ENCODE measurements at regions not wholly inside any gene's neighbourhood (a gene's known extent, or its start where the extent isn't known, plus 50 kb on each side); places are given as distances from the start of the nearest gene placed in this dataset.
"Not testable (repeated sequence)": the region's sequence is repeated elsewhere in the genome, so short reads cannot be mapped to it uniquely, and the experiment has no call there.

- not testable (repeated sequence) for H3K9me3 ChIP-seq (ENCODE audit: control insufficient read depth in 1 of 2, low read length in 2 of 2); H3K27ac ChIP-seq (ENCODE audit: low read length)
These were observed 266.3 kb upstream of the TPK1 start for GRCh38 chr7:145102199-145102598.

DNA sequence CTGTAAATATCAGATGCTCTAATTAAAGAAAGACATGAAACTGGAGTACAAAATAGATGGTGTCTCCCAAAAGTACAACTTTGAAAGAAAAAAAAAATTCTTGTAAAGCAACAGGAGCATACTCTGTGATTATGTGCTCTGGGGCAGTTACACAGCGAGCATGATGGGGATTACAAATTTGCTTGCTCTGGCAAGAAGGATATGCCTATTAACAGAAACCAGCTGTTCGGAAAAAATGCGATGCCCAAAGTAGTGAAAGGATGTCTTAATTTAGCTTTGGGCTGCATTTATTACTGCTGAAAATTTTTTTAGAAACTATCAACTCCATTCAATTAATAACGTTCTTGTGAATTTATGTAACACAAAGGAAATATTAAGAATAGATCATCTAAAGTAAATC is 256.9 kb upstream of the TPK1 start:
- Histone ChIP-seq H3K4me3 (ENCODE audit: low read depth in 1 of 2, low read length in 2 of 2) (no peak overlapping the region), H3K9me3 (ENCODE audit: control insufficient read depth in 1 of 2, low read length in 2 of 2) (no peaks in the 10 kb centered on the region), H3K27me3 (ENCODE audit: low read depth, low read length) (no peaks in the 10 kb centered on the region), H3K27ac (ENCODE audit: low read length) (no peak overlapping the region), H3K36me3 (ENCODE audit: control insufficient read depth in 1 of 2, insufficient read depth in 2 of 2, low read length in 2 of 2) (no peaks in the 10 kb centered on the region), H3K4me1 (ENCODE audit: control insufficient read depth in 1 of 2, insufficient read depth in 2 of 2, low read length in 2 of 2) (no peaks in the 10 kb centered on the region)

More at GRCh38 chr7:145102199-145102598, 266.3 kb upstream of the TPK1 start:
- H3K4me3 ChIP-seq (ENCODE audit: low read depth in 1 of 2, low read length in 2 of 2); H3K36me3 ChIP-seq (ENCODE audit: control insufficient read depth in 1 of 2, insufficient read depth in 2 of 2, low read length in 2 of 2); H3K27me3 ChIP-seq (ENCODE audit: low read depth, low read length); H3K4me1 ChIP-seq (ENCODE audit: control insufficient read depth in 1 of 2, insufficient read depth in 2 of 2, low read length in 2 of 2): not testable (repeated sequence)

DNA sequence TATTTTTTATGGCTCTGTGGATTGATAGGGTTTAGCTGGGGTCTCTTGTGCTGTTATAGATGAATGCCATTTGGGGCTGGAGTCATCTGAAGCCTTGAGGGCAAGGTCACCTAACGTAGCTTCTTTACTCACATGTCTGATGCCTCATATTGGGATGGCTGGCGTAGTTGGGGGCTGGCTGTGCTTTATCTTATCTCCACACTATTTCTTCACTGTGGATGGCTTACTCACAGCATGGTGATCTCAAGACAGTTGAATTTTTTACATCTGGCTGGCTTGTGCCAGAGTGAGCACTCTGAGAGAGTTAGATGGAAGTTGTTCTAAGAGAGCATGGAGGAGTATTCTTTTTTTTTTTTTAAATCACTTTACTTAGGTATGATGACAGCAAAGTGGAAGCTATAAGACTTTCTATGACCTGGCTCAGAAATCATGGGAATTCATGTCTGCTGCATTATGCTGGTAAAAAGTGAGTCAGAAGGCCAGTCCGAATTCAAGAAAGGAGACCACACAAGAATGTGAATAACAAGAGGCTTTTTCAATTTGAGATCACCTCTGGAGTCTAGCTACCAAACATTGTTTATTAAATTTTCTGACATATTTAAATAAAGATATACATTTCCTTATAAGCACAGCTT is 252.4 kb upstream of the TPK1 start:
- no peaks in the 10 kb centered on the region for H3K36me3 ChIP-seq (ENCODE audit: control insufficient read depth in 1 of 2, insufficient read depth in 2 of 2, low read length in 2 of 2)
- no peaks in the 10 kb centered on the region for H3K27me3 ChIP-seq (ENCODE audit: low read depth, low read length)
- H3K27ac ChIP-seq (ENCODE audit: low read length) = no peak overlapping the region
- H3K9me3 ChIP-seq (ENCODE audit: control insufficient read depth in 1 of 2, low read length in 2 of 2) = no peaks in the 10 kb centered on the region
- no peak overlapping the region for H3K4me3 ChIP-seq (ENCODE audit: low read depth in 1 of 2, low read length in 2 of 2)
- no peaks in the 10 kb centered on the region for H3K4me1 ChIP-seq (ENCODE audit: control insufficient read depth in 1 of 2, insufficient read depth in 2 of 2, low read length in 2 of 2)

GRCh38 chr7:145082366-145083161 is 246.7 kb upstream of the TPK1 start:
- Histone ChIP-seq H3K4me3 (ENCODE audit: low read depth in 1 of 2, low read length in 2 of 2) (no peak overlapping the region), H3K27ac (ENCODE audit: low read length) (no peak overlapping the region), H3K27me3 (ENCODE audit: low read depth, low read length) (no peaks in the 10 kb centered on the region), H3K4me1 (ENCODE audit: control insufficient read depth in 1 of 2, insufficient read depth in 2 of 2, low read length in 2 of 2) (no peaks in the 10 kb centered on the region), H3K36me3 (ENCODE audit: control insufficient read depth in 1 of 2, insufficient read depth in 2 of 2, low read length in 2 of 2) (no peaks in the 10 kb centered on the region), H3K9me3 (ENCODE audit: control insufficient read depth in 1 of 2, low read length in 2 of 2) (no peaks in the 10 kb centered on the region)

DNA sequence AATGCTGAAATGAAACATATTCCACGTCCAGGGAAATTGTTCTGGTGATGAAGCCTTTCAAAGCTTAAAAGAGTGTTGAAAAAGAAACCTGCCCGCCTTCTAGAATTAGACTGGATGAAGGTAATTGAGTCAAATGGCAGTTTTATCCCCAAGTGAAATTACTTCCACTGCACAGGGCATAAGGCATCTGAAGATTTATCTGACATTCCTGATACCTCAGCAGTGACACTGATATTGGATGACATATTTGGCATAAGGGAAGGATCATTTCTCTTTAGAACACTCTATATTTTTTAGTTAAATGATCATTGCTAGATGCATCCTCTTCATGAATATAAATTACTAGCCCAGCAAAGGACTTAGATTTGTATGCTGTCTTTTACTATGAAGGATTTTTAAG is 229.6 kb upstream of the TPK1 start:
- Histone ChIP-seq H3K9me3 (ENCODE audit: control insufficient read depth in 1 of 2, low read length in 2 of 2) (no peaks in the 10 kb centered on the region), H3K4me3 (ENCODE audit: low read depth in 1 of 2, low read length in 2 of 2) (no peak overlapping the region), H3K27me3 (ENCODE audit: low read depth, low read length) (no peaks in the 10 kb centered on the region), H3K4me1 (ENCODE audit: control insufficient read depth in 1 of 2, insufficient read depth in 2 of 2, low read length in 2 of 2) (no peaks in the 10 kb centered on the region), H3K36me3 (ENCODE audit: control insufficient read depth in 1 of 2, insufficient read depth in 2 of 2, low read length in 2 of 2) (no peaks in the 10 kb centered on the region), H3K27ac (ENCODE audit: low read length) (no peak overlapping the region)

GRCh38 chr7:145064114-145064513 is 228.3 kb upstream of the TPK1 start:
- Histone ChIP-seq H3K27me3 (ENCODE audit: low read depth, low read length) (no peaks in the 10 kb centered on the region), H3K4me1 (ENCODE audit: control insufficient read depth in 1 of 2, insufficient read depth in 2 of 2, low read length in 2 of 2) (no peaks in the 10 kb centered on the region), H3K36me3 (ENCODE audit: control insufficient read depth in 1 of 2, insufficient read depth in 2 of 2, low read length in 2 of 2) (no peaks in the 10 kb centered on the region), H3K9me3 (ENCODE audit: control insufficient read depth in 1 of 2, low read length in 2 of 2) (no peaks in the 10 kb centered on the region), H3K4me3 (ENCODE audit: low read depth in 1 of 2, low read length in 2 of 2) (no peak overlapping the region), H3K27ac (ENCODE audit: low read length) (no peak overlapping the region)

DNA sequence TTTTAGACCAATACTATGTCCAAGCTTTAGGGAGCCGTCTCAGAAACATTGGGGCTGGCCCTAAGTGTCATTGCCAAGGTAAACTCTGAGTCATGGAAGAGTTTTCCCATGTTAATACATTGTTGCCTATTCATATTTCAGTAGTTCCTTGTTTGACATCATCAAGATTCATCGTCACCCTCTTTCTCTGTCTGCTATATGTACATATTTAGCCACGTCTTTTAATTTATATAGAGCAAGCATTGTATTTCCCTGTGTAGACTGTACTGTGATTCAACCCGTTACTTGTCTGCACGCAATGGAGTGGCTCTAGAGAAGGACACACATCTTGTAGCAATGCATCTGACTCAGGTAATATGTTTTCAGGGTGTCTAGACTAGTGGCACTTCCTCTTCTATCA is 217.9 kb upstream of the TPK1 start:
- H3K27me3 ChIP-seq (ENCODE audit: low read depth, low read length) = no peaks in the 10 kb centered on the region
- no peaks in the 10 kb centered on the region for H3K4me1 ChIP-seq (ENCODE audit: control insufficient read depth in 1 of 2, insufficient read depth in 2 of 2, low read length in 2 of 2)
- no peak overlapping the region for H3K4me3 ChIP-seq (ENCODE audit: low read depth in 1 of 2, low read length in 2 of 2)
- H3K27ac ChIP-seq (ENCODE audit: low read length) = no peak overlapping the region
- H3K36me3 ChIP-seq (ENCODE audit: control insufficient read depth in 1 of 2, insufficient read depth in 2 of 2, low read length in 2 of 2) = no peaks in the 10 kb centered on the region
- no peaks in the 10 kb centered on the region for H3K9me3 ChIP-seq (ENCODE audit: control insufficient read depth in 1 of 2, low read length in 2 of 2)

GRCh38 chr7:145050415-145050814 is 214.6 kb upstream of the TPK1 start:
- Histone ChIP-seq H3K4me1 (ENCODE audit: control insufficient read depth in 1 of 2, insufficient read depth in 2 of 2, low read length in 2 of 2) (no peaks in the 10 kb centered on the region), H3K4me3 (ENCODE audit: low read depth in 1 of 2, low read length in 2 of 2) (no peak overlapping the region), H3K27ac (ENCODE audit: low read length) (no peak overlapping the region), H3K27me3 (ENCODE audit: low read depth, low read length) (no peaks in the 10 kb centered on the region), H3K9me3 (ENCODE audit: control insufficient read depth in 1 of 2, low read length in 2 of 2) (no peaks in the 10 kb centered on the region), H3K36me3 (ENCODE audit: control insufficient read depth in 1 of 2, insufficient read depth in 2 of 2, low read length in 2 of 2) (no peaks in the 10 kb centered on the region)

DNA sequence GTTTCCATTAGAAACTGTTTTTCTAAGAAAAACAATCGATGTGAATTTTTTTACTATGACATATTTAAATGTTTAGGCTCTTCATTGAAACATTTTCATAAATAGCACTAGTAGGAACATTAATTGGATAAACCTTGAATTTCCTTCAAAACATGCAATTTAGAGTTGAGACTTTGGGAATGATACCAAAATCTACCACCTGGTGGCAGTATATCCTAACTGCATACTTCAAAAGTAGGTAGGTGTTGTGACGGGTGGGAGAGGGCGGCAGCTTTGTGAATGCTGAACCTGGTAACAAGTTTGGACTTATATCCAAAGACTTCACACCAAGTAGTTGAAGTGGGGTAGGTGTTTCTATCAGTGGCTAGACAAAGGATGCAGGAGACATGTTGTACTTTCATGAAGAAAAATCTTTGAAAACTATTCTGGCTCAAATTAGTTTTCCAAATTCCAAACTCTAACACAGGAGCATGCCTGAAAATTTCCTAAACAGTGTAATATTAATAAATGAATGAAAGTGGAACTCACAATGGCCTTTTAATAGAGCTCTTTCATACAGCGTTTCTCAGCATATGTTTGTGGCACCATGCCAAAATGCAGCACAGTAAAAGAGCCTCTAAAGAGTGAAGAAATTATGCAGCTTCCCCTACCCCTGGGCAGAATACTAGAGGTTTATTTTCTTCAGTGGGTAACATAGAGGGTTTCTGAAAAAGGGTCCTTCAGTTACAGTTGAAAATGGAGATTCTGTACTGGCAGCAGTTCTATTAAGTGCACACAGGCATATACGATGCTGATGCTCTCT is 201.0 kb upstream of the TPK1 start:
- no peak overlapping the region for H3K27ac ChIP-seq (ENCODE audit: low read length)

DNA sequence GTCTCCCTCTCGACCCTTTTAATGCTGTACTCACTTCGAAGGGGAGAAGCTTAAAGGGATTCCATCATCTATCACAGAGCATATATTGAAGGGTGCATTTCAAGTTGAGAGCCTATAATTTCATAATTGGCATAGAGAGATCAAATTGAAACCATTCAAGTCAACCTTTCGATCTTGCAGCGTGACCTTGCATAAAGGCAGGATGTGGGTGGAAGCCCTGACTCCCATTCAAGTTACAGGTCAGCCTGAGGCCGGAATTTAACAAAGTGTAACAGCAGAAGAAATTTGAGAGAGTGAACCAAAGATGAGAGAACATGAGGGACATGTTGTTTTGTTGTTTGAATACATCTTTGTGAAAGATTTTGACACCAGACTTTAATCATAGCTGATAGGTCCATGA is 195.3 kb upstream of the TPK1 start:
- no peaks in the 10 kb centered on the region for H3K9me3 ChIP-seq (ENCODE audit: control insufficient read depth in 1 of 2, low read length in 2 of 2)
- H3K4me1 ChIP-seq (ENCODE audit: control insufficient read depth in 1 of 2, insufficient read depth in 2 of 2, low read length in 2 of 2) = no peaks in the 10 kb centered on the region
- H3K36me3 ChIP-seq (ENCODE audit: control insufficient read depth in 1 of 2, insufficient read depth in 2 of 2, low read length in 2 of 2) = no peaks in the 10 kb centered on the region
- no peak overlapping the region for H3K27ac ChIP-seq (ENCODE audit: low read length)
- H3K27me3 ChIP-seq (ENCODE audit: low read depth, low read length) = no peaks in the 10 kb centered on the region
- no peak overlapping the region for H3K4me3 ChIP-seq (ENCODE audit: low read depth in 1 of 2, low read length in 2 of 2)

More for the DNA sequence above, 201.0 kb upstream of the TPK1 start:
- Histone ChIP-seq H3K36me3 (ENCODE audit: control insufficient read depth in 1 of 2, insufficient read depth in 2 of 2, low read length in 2 of 2) (no peaks in the 10 kb centered on the region), H3K27me3 (ENCODE audit: low read depth, low read length) (no peaks in the 10 kb centered on the region), H3K4me3 (ENCODE audit: low read depth in 1 of 2, low read length in 2 of 2) (no peak overlapping the region), H3K9me3 (ENCODE audit: control insufficient read depth in 1 of 2, low read length in 2 of 2) (no peaks in the 10 kb centered on the region), H3K4me1 (ENCODE audit: control insufficient read depth in 1 of 2, insufficient read depth in 2 of 2, low read length in 2 of 2) (peaks cover 0 to 5% of the 10 kb centered on the region in 2 donors)

DNA sequence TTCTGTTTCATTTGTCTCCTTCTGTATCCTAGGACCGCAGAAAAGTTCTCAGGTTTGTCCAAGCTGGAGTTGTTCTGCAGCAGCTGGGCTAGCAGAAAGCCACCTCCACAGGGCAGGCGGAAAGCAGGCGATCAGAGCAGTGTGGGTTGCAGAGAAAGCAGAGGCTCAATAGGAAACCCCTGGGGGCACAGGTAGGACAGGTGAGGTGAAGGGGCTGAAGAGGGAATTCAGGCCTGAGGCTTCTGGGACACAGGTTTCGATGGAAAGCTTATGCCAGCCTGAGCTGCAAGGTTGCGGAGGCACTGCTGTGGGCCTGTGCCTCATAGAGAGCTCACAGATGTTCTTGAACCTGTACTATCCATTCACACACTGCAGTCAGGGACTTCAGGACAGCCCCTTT is 194.9 kb upstream of the TPK1 start:
- H3K9me3 ChIP-seq (ENCODE audit: control insufficient read depth in 1 of 2, low read length in 2 of 2) = no peaks in the 10 kb centered on the region
- no peaks in the 10 kb centered on the region for H3K36me3 ChIP-seq (ENCODE audit: control insufficient read depth in 1 of 2, insufficient read depth in 2 of 2, low read length in 2 of 2)
- no peak overlapping the region for H3K4me3 ChIP-seq (ENCODE audit: low read depth in 1 of 2, low read length in 2 of 2)
- H3K27ac ChIP-seq (ENCODE audit: low read length) = no peak overlapping the region
- H3K27me3 ChIP-seq (ENCODE audit: low read depth, low read length) = no peaks in the 10 kb centered on the region
- no peaks in the 10 kb centered on the region for H3K4me1 ChIP-seq (ENCODE audit: control insufficient read depth in 1 of 2, insufficient read depth in 2 of 2, low read length in 2 of 2)

Measured in muscle layer of duodenum (tissue), 2 donors.